HG03095 (cell line): ENCODE measurements at regions not wholly inside any gene's neighbourhood (a gene's known extent, or its start where the extent isn't known, plus 50 kb on each side); places are given as distances from the start of the nearest gene placed in this dataset.

Experiments used
- ATAC-seq: cut with Tn5 transposase; IDR thresholded peaks from one replicate; pipeline ENCODE4 v1.9.1; 2021; ENCODE audit warnings: moderate library complexity; ENCODE audit not compliant: unreplicated experiment

DNA sequence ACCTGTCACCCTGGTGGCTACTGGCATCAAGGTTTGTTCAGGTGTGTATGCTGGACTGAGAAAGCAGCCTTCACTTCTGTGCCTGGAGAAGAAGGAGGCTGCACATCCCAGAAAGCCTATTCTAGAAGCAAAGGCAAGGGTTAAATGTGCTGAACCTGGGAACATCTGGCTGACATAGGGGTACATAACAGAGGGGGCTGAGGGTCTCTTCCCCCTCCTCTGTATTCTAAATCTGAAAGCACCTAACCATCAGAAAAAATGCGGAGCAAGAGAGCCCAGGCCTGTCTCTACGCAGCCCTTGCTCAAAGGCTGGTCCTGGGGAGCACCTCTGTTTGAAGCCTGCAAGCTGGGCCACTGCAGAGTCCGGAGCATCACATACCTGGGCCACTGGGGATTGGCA is 53.2 kb upstream of the FSTL4 start:
- no peak for ATAC-seq

- ATAC-seq, result no peak
These were observed 52.1 kb upstream of the FSTL4 start for GRCh38 chr5:133664422-133664821.

DNA sequence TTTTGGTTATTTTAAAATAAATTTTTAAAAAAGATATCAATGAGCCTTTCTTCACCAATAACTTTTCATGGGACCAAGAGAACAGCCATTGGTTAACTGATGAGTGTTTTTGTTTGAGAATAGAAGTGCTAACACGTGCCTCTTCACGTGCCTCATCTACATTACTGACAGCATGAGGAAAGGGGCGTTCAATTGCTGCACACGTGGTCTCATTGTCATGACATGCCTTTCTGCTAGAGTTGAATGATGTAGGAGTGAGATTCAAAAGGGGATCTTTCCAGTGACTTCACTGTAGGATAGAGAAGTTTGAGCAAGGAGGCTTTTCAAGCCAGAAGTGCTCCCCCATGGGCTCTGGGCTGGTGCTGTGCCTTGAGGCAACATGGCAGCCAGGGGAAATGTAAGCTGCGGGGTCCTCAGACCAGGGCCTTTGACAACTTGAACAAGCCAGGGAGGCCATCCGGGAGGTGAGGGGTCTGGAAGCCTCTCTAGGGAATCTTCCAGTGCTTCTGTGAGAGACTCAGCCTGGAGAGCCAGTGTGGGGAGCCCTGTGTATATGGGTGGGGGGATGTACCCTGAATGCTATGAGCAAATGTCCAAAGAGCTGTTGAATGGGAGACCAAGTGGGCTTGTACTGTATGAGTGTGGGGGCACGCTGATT is 51.2 kb upstream of the FSTL4 start:
- no peak for ATAC-seq

- ATAC-seq, result no peak
These were observed 50.2 kb upstream of the FSTL4 start for GRCh38 chr5:133662578-133662977.
